ENCODE measurements at regions not wholly inside any gene's neighbourhood (a gene's known extent, or its start where the extent isn't known, plus 50 kb on each side); places are given as distances from the start of the nearest gene placed in this dataset.

- no peak for TF ChIP-seq CTCF (IDR thresholded peaks at IDR 0.05; ENCODE audit: unreplicated experiment)
These were observed 490.5 kb upstream of the ANKRD30A start for GRCh38 chr10:36634916-36635315.

GRCh38 chr10:36630267-36630666, 495.1 kb upstream of the ANKRD30A start:
- Mint-ChIP-seq H3K27ac (ENCODE audit: unreplicated experiment) (no peak overlapping the region), H3K4me3 (ENCODE audit: unreplicated experiment) (no peak overlapping the region), H3K27me3 (ENCODE audit: unreplicated experiment) (no peaks in the 10 kb centered on the region), H3K4me1 (ENCODE audit: unreplicated experiment) (no peaks in the 10 kb centered on the region), H3K9me3 (ENCODE audit: unreplicated experiment) (no peaks in the 10 kb centered on the region), H3K36me3 (ENCODE audit: low read depth, unreplicated experiment) (no peaks in the 10 kb centered on the region)
- DNase-seq (ENCODE audit: low spot score) = no peak
- no peak for TF ChIP-seq CTCF (IDR thresholded peaks at IDR 0.05; ENCODE audit: unreplicated experiment)

More at GRCh38 chr10:36634916-36635315, 490.5 kb upstream of the ANKRD30A start:
- DNase-seq (ENCODE audit: low spot score) = no peak
- H3K4me3 Mint-ChIP-seq (ENCODE audit: unreplicated experiment) = no peak overlapping the region
- H3K27ac Mint-ChIP-seq (ENCODE audit: unreplicated experiment) = no peak overlapping the region
- H3K36me3 Mint-ChIP-seq (ENCODE audit: low read depth, unreplicated experiment) = no peaks in the 10 kb centered on the region
- no peaks in the 10 kb centered on the region for H3K27me3 Mint-ChIP-seq (ENCODE audit: unreplicated experiment)
- no peaks in the 10 kb centered on the region for H3K9me3 Mint-ChIP-seq (ENCODE audit: unreplicated experiment)
- H3K4me1 Mint-ChIP-seq (ENCODE audit: unreplicated experiment) = no peaks in the 10 kb centered on the region

GRCh38 chr10:36629476-36629875, 495.9 kb upstream of the ANKRD30A start:
- no peak for DNase-seq (ENCODE audit: low spot score)
- H3K4me3 Mint-ChIP-seq (ENCODE audit: unreplicated experiment) = no peak overlapping the region
- no peak for TF ChIP-seq CTCF (IDR thresholded peaks at IDR 0.05; ENCODE audit: unreplicated experiment)
- no peaks in the 10 kb centered on the region for H3K4me1 Mint-ChIP-seq (ENCODE audit: unreplicated experiment)
- H3K27ac Mint-ChIP-seq (ENCODE audit: unreplicated experiment) = no peak overlapping the region
- no peaks in the 10 kb centered on the region for H3K36me3 Mint-ChIP-seq (ENCODE audit: low read depth, unreplicated experiment)
- H3K9me3 Mint-ChIP-seq (ENCODE audit: unreplicated experiment) = no peaks in the 10 kb centered on the region
- H3K27me3 Mint-ChIP-seq (ENCODE audit: unreplicated experiment) = no peaks in the 10 kb centered on the region

GRCh38 chr10:36624551-36625100, 500.8 kb upstream of the ANKRD30A start:
- peaks cover 1% of the 10 kb centered on the region for H3K27me3 Mint-ChIP-seq (ENCODE audit: unreplicated experiment)
- H3K9me3 Mint-ChIP-seq (ENCODE audit: unreplicated experiment) = no peaks in the 10 kb centered on the region
- peaks cover 5% of the 10 kb centered on the region for H3K36me3 Mint-ChIP-seq (ENCODE audit: low read depth, unreplicated experiment)
- no peak overlapping the region for H3K27ac Mint-ChIP-seq (ENCODE audit: unreplicated experiment)
- no peak for DNase-seq (ENCODE audit: low spot score)
- no peak for TF ChIP-seq CTCF (IDR thresholded peaks at IDR 0.05; ENCODE audit: unreplicated experiment)
- no peaks in the 10 kb centered on the region for H3K4me1 Mint-ChIP-seq (ENCODE audit: unreplicated experiment)
- H3K4me3 Mint-ChIP-seq (ENCODE audit: unreplicated experiment) = no peak overlapping the region

- no peak for TF ChIP-seq CTCF (IDR thresholded peaks at IDR 0.05; ENCODE audit: unreplicated experiment)
- Mint-ChIP-seq H3K36me3 (ENCODE audit: low read depth, unreplicated experiment) (peaks cover 5% of the 10 kb centered on the region), H3K27ac (ENCODE audit: unreplicated experiment) (no peak overlapping the region), H3K4me3 (ENCODE audit: unreplicated experiment) (no peak overlapping the region), H3K9me3 (ENCODE audit: unreplicated experiment) (no peaks in the 10 kb centered on the region), H3K4me1 (ENCODE audit: unreplicated experiment) (no peaks in the 10 kb centered on the region), H3K27me3 (ENCODE audit: unreplicated experiment) (peaks cover 1% of the 10 kb centered on the region)
- DNase-seq (ENCODE audit: low spot score) = no peak
These were observed 504.1 kb upstream of the ANKRD30A start for GRCh38 chr10:36621346-36621745.

Measured in endothelial cell (in vitro differentiated cells).